GM23338 (cell line): ENCODE measurements at regions not wholly inside any gene's neighbourhood (a gene's known extent, or its start where the extent isn't known, plus 50 kb on each side); places are given as distances from the start of the nearest gene placed in this dataset.

ENCODE experiments used
- ATAC-seq: fragments of 200-7000 bp; cut with Tn5 transposase; 3 replicates; pipeline ENCODE4 v1.9.1; 2020
- DNase-seq: peaks from one replicate; pipeline ENCODE4 v3.0.0-alpha.2; 2015; ENCODE audit warnings: low spot score
- H2AFZ ChIP-seq: fragments of 200-600 bp; sonication (generic); 2 replicates; pipeline ENCODE4 v1.8.0; 2016; ENCODE audit warnings: antibody characterized with exemption, mild to moderate bottlenecking, moderate library complexity
- H3F3A ChIP-seq: fragments of 200-600 bp; sonication (generic); replicated peaks from 2 replicates; pipeline ENCODE4 v1.8.0; 2017; ENCODE audit warnings: antibody characterized with exemption, mixed run types, low read depth
- H3K27ac ChIP-seq: fragments of 200-600 bp; sonication (generic); 2 replicates; pipeline ENCODE4 v1.6.1; 2016; ENCODE audit warnings: low read depth
- H3K27me3 ChIP-seq: fragments of 200-600 bp; sonication (generic); 2 replicates; pipeline ENCODE4 v1.8.0; 2016; ENCODE audit warnings: mild to moderate bottlenecking, mixed run types, moderate library complexity; ENCODE audit not compliant: insufficient read depth
- H3K36me3 ChIP-seq: fragments of 200-600 bp; sonication (generic); 2 replicates; pipeline ENCODE4 v1.8.0; 2016; ENCODE audit warnings: mild to moderate bottlenecking; ENCODE audit not compliant: insufficient read depth
- H3K4me1 ChIP-seq: fragments of 200-600 bp; sonication (generic); 2 replicates; pipeline ENCODE4 v1.8.0; 2016; ENCODE audit warnings: mild to moderate bottlenecking, moderate library complexity; ENCODE audit not compliant: insufficient read depth
- H3K4me2 ChIP-seq: fragments of 200-600 bp; sonication (generic); 2 replicates; pipeline ENCODE4 v1.7.1; 2017; ENCODE audit warnings: mixed run types
- H3K4me3 ChIP-seq: fragments of 200-600 bp; sonication (generic); 2 replicates; pipeline ENCODE4 v1.6.1; 2016; ENCODE audit warnings: mixed run types
- H3K79me2 ChIP-seq: fragments of 200-600 bp; sonication (generic); replicated peaks from 2 replicates; pipeline ENCODE4 v1.8.0; 2017; ENCODE audit warnings: mild to moderate bottlenecking; ENCODE audit not compliant: insufficient read depth
- H3K9me2 ChIP-seq: fragments of 200-600 bp; sonication (generic); 2 replicates; pipeline ENCODE4 v1.8.0; 2017; ENCODE audit not compliant: insufficient read depth
- H4K20me1 ChIP-seq: fragments of 200-600 bp; sonication (generic); replicated peaks from 2 replicates; pipeline ENCODE4 v1.8.0; 2017; ENCODE audit warnings: mild to moderate bottlenecking; ENCODE audit not compliant: insufficient read depth
- H3K27ac Mint-ChIP-seq: 2 replicates; pipeline ENCODE4 v1.8.0; 2020; ENCODE audit warnings: inconsistent platforms, mild to moderate bottlenecking, moderate library complexity, mixed read lengths
- H3K27me3 Mint-ChIP-seq: 3 replicates; pipeline ENCODE4 v1.8.0; 2022; ENCODE audit warnings: low read depth, mild to moderate bottlenecking, moderate library complexity, mixed read lengths, inconsistent platforms; ENCODE audit not compliant: insufficient read depth, poor library complexity
- H3K36me3 Mint-ChIP-seq: 3 replicates; pipeline ENCODE4 v1.8.0; 2021; ENCODE audit warnings: low read depth, mild to moderate bottlenecking, inconsistent platforms, moderate library complexity, mixed read lengths
- H3K4me1 Mint-ChIP-seq: 3 replicates; pipeline ENCODE4 v1.8.0; 2020; ENCODE audit warnings: mild to moderate bottlenecking, inconsistent platforms, mixed read lengths
- H3K4me3 Mint-ChIP-seq: 3 replicates; pipeline ENCODE4 v1.8.0; 2021; ENCODE audit warnings: moderate library complexity, mild to moderate bottlenecking, inconsistent platforms, mixed read lengths
- H3K9me3 Mint-ChIP-seq: 3 replicates; pipeline ENCODE4 v1.8.0; 2020; ENCODE audit warnings: moderate library complexity, mild to moderate bottlenecking, inconsistent platforms, mixed read lengths
- EZH2 ChIP-seq: fragments of 200-600 bp; sonication (generic); IDR thresholded peaks from one replicate; pipeline ENCODE4 v1.8.0; 2017; ENCODE audit warnings: antibody characterized with exemption, mild to moderate bottlenecking, low read depth; ENCODE audit not compliant: unreplicated experiment
- EZH2phosphoT487 ChIP-seq: fragments of 200-600 bp; sonication (generic); IDR thresholded peaks from one replicate; pipeline ENCODE4 v1.8.1; 2018; ENCODE audit warnings: antibody characterized with exemption; ENCODE audit not compliant: unreplicated experiment
- JUNB ChIP-seq: IDR thresholded peaks from one replicate; pipeline ENCODE4 v1.6.1; 2016; ENCODE audit warnings: antibody characterized with exemption; ENCODE audit not compliant: unreplicated experiment
- NANOG ChIP-seq: IDR thresholded peaks from 2 replicates; pipeline ENCODE4 v1.6.1; 2016; ENCODE audit warnings: antibody characterized with exemption, borderline replicate concordance
- ZNF114 ChIP-seq: fragments of 250-450 bp; sonication (Bioruptor Pico); IDR thresholded peaks from 2 replicates; pipeline ENCODE4 v1.5.0; 2020; ENCODE audit warnings: mild to moderate bottlenecking, moderate library complexity
- TF ChIP-seq, protein P1 (sequence below): fragments of 250-450 bp; sonication (Bioruptor Pico); IDR thresholded peaks from 2 replicates; pipeline ENCODE4 v1.5.0; 2020; ENCODE audit warnings: mild to moderate bottlenecking, moderate library complexity
- TF ChIP-seq, protein P2 (sequence below), 2 experiments: fragments of 200-600 bp in 1 of 2; sonication (generic) in 1 of 2; conservative IDR thresholded peaks; 2 replicates each; pipeline versions ENCODE4 v1.5.1 to v1.6.1; 2016 to 2017; ENCODE audit warnings: antibody characterized with exemption in 2 of 2, low read depth in 2 of 2, mild to moderate bottlenecking in 2 of 2, moderate library complexity in 1 of 2
- TF ChIP-seq, protein P3 (sequence below): IDR thresholded peaks from one replicate; pipeline ENCODE4 v1.6.1; 2018; ENCODE audit warnings: antibody characterized with exemption; ENCODE audit not compliant: unreplicated experiment

DNA sequence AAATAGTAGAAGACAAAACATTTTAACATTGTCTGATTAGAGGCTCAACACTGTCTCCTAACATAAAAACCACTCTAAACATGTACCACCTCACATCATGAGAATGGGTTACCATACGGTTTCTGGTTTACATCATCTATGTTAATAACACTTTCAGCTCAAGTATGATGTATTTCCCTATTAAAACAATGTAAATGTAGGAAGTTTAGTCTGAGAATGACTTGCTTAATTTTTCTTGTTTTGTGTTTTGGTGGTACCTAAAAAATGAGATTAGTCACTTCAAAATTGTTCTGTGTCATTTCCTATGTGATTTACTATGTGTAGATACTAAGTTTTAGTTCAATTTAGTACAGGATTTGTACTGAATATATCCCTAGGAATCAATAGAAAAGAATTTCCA lies 195.8 kb upstream of the SEMA3C start:
- Mint-ChIP-seq H3K9me3 (0 out of 3 replicates have a peak, but pooled peaks cover 2% of the 10 kb centered on the region), H3K4me3 (no peak overlapping the region), H3K4me1 (peaks cover 13% of the 10 kb centered on the region; the same call in 2 of the 3 replicates), H3K27me3 (no peaks in the 10 kb centered on the region), H3K27ac (no peak overlapping the region), H3K36me3 (no peaks in the 10 kb centered on the region)
- Histone ChIP-seq H3K4me1 (peaks cover 12% of the 10 kb centered on the region), H3K4me3 (no peak overlapping the region), H3K4me2 (no peak overlapping the region), H3K27me3 (no peaks in the 10 kb centered on the region), H3F3A (no peaks in the 10 kb centered on the region), H3K79me2 (no peaks in the 10 kb centered on the region), H3K27ac (no peak overlapping the region), H3K9me2 (0 out of 2 replicates have a peak, but pooled peaks cover under 1% of the 10 kb centered on the region), H2AFZ (no peak overlapping the region), H3K36me3 (no peaks in the 10 kb centered on the region), H4K20me1 (no peaks in the 10 kb centered on the region)
- no peak for TF ChIP-seq EZH2
- TF ChIP-seq, protein P1, sequence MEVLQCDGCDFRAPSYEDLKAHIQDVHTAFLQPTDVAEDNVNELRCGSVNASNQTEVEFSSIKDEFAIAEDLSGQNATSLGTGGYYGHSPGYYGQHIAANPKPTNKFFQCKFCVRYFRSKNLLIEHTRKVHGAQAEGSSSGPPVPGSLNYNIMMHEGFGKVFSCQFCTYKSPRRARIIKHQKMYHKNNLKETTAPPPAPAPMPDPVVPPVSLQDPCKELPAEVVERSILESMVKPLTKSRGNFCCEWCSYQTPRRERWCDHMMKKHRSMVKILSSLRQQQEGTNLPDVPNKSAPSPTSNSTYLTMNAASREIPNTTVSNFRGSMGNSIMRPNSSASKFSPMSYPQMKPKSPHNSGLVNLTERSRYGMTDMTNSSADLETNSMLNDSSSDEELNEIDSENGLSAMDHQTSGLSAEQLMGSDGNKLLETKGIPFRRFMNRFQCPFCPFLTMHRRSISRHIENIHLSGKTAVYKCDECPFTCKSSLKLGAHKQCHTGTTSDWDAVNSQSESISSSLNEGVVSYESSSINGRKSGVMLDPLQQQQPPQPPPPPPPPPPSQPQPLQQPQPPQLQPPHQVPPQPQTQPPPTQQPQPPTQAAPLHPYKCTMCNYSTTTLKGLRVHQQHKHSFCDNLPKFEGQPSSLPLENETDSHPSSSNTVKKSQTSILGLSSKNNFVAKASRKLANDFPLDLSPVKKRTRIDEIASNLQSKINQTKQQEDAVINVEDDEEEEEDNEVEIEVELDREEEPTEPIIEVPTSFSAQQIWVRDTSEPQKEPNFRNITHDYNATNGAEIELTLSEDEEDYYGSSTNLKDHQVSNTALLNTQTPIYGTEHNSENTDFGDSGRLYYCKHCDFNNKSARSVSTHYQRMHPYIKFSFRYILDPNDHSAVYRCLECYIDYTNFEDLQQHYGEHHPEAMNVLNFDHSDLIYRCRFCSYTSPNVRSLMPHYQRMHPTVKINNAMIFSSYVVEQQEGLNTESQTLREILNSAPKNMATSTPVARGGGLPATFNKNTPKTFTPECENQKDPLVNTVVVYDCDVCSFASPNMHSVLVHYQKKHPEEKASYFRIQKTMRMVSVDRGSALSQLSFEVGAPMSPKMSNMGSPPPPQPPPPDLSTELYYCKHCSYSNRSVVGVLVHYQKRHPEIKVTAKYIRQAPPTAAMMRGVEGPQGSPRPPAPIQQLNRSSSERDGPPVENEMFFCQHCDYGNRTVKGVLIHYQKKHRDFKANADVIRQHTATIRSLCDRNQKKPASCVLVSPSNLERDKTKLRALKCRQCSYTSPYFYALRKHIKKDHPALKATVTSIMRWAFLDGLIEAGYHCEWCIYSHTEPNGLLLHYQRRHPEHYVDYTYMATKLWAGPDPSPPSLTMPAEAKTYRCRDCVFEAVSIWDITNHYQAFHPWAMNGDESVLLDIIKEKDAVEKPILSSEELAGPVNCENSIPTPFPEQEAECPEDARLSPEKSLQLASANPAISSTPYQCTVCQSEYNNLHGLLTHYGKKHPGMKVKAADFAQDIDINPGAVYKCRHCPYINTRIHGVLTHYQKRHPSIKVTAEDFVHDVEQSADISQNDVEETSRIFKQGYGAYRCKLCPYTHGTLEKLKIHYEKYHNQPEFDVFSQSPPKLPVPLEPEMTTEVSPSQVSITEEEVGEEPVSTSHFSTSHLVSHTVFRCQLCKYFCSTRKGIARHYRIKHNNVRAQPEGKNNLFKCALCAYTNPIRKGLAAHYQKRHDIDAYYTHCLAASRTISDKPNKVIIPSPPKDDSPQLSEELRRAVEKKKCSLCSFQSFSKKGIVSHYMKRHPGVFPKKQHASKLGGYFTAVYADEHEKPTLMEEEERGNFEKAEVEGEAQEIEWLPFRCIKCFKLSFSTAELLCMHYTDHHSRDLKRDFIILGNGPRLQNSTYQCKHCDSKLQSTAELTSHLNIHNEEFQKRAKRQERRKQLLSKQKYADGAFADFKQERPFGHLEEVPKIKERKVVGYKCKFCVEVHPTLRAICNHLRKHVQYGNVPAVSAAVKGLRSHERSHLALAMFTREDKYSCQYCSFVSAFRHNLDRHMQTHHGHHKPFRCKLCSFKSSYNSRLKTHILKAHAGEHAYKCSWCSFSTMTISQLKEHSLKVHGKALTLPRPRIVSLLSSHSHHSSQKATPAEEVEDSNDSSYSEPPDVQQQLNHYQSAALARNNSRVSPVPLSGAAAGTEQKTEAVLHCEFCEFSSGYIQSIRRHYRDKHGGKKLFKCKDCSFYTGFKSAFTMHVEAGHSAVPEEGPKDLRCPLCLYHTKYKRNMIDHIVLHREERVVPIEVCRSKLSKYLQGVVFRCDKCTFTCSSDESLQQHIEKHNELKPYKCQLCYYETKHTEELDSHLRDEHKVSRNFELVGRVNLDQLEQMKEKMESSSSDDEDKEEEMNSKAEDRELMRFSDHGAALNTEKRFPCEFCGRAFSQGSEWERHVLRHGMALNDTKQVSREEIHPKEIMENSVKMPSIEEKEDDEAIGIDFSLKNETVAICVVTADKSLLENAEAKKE = no peak
- TF ChIP-seq JUNB = no peak
- TF ChIP-seq, protein P2, sequence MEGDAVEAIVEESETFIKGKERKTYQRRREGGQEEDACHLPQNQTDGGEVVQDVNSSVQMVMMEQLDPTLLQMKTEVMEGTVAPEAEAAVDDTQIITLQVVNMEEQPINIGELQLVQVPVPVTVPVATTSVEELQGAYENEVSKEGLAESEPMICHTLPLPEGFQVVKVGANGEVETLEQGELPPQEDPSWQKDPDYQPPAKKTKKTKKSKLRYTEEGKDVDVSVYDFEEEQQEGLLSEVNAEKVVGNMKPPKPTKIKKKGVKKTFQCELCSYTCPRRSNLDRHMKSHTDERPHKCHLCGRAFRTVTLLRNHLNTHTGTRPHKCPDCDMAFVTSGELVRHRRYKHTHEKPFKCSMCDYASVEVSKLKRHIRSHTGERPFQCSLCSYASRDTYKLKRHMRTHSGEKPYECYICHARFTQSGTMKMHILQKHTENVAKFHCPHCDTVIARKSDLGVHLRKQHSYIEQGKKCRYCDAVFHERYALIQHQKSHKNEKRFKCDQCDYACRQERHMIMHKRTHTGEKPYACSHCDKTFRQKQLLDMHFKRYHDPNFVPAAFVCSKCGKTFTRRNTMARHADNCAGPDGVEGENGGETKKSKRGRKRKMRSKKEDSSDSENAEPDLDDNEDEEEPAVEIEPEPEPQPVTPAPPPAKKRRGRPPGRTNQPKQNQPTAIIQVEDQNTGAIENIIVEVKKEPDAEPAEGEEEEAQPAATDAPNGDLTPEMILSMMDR (conservative IDR thresholded peaks at IDR 0.05; ENCODE audit: low read depth in 2 of 2) = no peak
- no peak for TF ChIP-seq NANOG
- TF ChIP-seq EZH2phosphoT487 = no peak
- TF ChIP-seq ZNF114 = no peak
- TF ChIP-seq, protein P3, sequence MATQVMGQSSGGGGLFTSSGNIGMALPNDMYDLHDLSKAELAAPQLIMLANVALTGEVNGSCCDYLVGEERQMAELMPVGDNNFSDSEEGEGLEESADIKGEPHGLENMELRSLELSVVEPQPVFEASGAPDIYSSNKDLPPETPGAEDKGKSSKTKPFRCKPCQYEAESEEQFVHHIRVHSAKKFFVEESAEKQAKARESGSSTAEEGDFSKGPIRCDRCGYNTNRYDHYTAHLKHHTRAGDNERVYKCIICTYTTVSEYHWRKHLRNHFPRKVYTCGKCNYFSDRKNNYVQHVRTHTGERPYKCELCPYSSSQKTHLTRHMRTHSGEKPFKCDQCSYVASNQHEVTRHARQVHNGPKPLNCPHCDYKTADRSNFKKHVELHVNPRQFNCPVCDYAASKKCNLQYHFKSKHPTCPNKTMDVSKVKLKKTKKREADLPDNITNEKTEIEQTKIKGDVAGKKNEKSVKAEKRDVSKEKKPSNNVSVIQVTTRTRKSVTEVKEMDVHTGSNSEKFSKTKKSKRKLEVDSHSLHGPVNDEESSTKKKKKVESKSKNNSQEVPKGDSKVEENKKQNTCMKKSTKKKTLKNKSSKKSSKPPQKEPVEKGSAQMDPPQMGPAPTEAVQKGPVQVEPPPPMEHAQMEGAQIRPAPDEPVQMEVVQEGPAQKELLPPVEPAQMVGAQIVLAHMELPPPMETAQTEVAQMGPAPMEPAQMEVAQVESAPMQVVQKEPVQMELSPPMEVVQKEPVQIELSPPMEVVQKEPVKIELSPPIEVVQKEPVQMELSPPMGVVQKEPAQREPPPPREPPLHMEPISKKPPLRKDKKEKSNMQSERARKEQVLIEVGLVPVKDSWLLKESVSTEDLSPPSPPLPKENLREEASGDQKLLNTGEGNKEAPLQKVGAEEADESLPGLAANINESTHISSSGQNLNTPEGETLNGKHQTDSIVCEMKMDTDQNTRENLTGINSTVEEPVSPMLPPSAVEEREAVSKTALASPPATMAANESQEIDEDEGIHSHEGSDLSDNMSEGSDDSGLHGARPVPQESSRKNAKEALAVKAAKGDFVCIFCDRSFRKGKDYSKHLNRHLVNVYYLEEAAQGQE = no peak
- no peak for DNase-seq
- no peak for ATAC-seq
